Neural cell (in vitro differentiated cells): ENCODE measurements at regions not wholly inside any gene's neighbourhood (a gene's known extent, or its start where the extent isn't known, plus 50 kb on each side); places are given as distances from the start of the nearest gene placed in this dataset.

Source experiments
- H2AFZ ChIP-seq: fragments of 200-600, 300-800 bp; sonication (generic), shearing (Covaris generic); 2 replicates; pipeline ENCODE4 v1.6.0; 2014; ENCODE audit warnings: low read depth, mild to moderate bottlenecking, antibody characterized with exemption, low read length, moderate library complexity
- H3F3A ChIP-seq: fragments of 200-600 bp; shearing (Covaris generic); 2 replicates; pipeline ENCODE4 v1.6.1; 2016; ENCODE audit warnings: mild to moderate bottlenecking, moderate library complexity, mixed read lengths, antibody characterized with exemption, low read length; ENCODE audit not compliant: insufficient read depth, poor library complexity, severe bottlenecking
- H3K27ac ChIP-seq: fragments of 200-600, 300-800 bp; sonication (generic), shearing (Covaris generic); 2 replicates; pipeline ENCODE4 v1.5.1; 2014; ENCODE audit warnings: mild to moderate bottlenecking, low read length, moderate library complexity
- H3K27me3 ChIP-seq: fragments of 300-800, 200-600 bp; sonication (generic), shearing (Covaris generic); 2 replicates; pipeline ENCODE4 v1.6.0; 2014; ENCODE audit warnings: mild to moderate bottlenecking, low read depth, low read length, moderate library complexity; ENCODE audit not compliant: insufficient read depth
- H3K36me3 ChIP-seq: fragments of 300-800, 200-600 bp; sonication (generic), shearing (Covaris generic); 2 replicates; pipeline ENCODE4 v1.5.1; 2014; ENCODE audit warnings: mild to moderate bottlenecking, antibody characterized with exemption, low read length, moderate library complexity; ENCODE audit not compliant: insufficient read depth
- H3K4me2 ChIP-seq: fragments of 300-800, 200-600 bp; sonication (generic), shearing (Covaris generic); 2 replicates; pipeline ENCODE4 v1.6.0; 2014; ENCODE audit warnings: mild to moderate bottlenecking, low read length
- H3K4me3 ChIP-seq: fragments of 300-800, 200-600 bp; sonication (generic), shearing (Covaris generic); 2 replicates; pipeline ENCODE4 v1.5.1; 2014; ENCODE audit warnings: mild to moderate bottlenecking, low read length, moderate library complexity
- H3K79me2 ChIP-seq: fragments of 200-600 bp; shearing (Covaris generic); replicated peaks from 2 replicates; pipeline ENCODE4 v1.6.0; 2014; ENCODE audit warnings: mild to moderate bottlenecking, low read length, moderate library complexity; ENCODE audit not compliant: insufficient read depth
- H3K9ac ChIP-seq: fragments of 300-800, 200-600 bp; sonication (generic), shearing (Covaris generic); 2 replicates; pipeline ENCODE4 v1.6.1; 2016; ENCODE audit warnings: mild to moderate bottlenecking, low read length, mixed read lengths
- H3K9me2 ChIP-seq: fragments of 200-600 bp; shearing (Covaris generic); 2 replicates; pipeline ENCODE4 v1.6.1; 2016; ENCODE audit warnings: mild to moderate bottlenecking, low read length, mixed read lengths; ENCODE audit not compliant: insufficient read depth
- H3K9me3 ChIP-seq: fragments of 200-600, 300-800 bp; sonication (generic), shearing (Covaris generic); 2 replicates; pipeline ENCODE4 v1.6.1; 2016; ENCODE audit warnings: mild to moderate bottlenecking, mixed run types, low read length, moderate library complexity, mixed read lengths
- H4K20me1 ChIP-seq: fragments of 200-600 bp; shearing (Covaris generic); 2 replicates; pipeline ENCODE4 v1.6.1; 2016; ENCODE audit warnings: mild to moderate bottlenecking, mixed run types; ENCODE audit not compliant: insufficient read depth
- EP300 ChIP-seq: fragments of 450-650 bp; conservative IDR thresholded peaks from 2 replicates; pipeline ENCODE4 v1.6.1; 2014; ENCODE audit warnings: antibody characterized with exemption, mild to moderate bottlenecking, moderate library complexity; ENCODE audit not compliant: poor library complexity, severe bottlenecking
- EZH2 ChIP-seq: fragments of 200-600, 300-800 bp; shearing (Covaris generic), sonication (generic); IDR thresholded peaks from 2 replicates; pipeline ENCODE4 v1.6.1; 2014; ENCODE audit warnings: antibody characterized with exemption, low read length, borderline replicate concordance, mild to moderate bottlenecking; ENCODE audit not compliant: insufficient read depth, poor library complexity, severe bottlenecking
- MXI1 ChIP-seq: fragments of 450-650 bp; conservative IDR thresholded peaks from 2 replicates; pipeline ENCODE4 v1.6.1; 2014; ENCODE audit warnings: antibody characterized with exemption, mild to moderate bottlenecking; ENCODE audit not compliant: poor library complexity, severe bottlenecking
- POLR2AphosphoS5 ChIP-seq: IDR thresholded peaks from 2 replicates; pipeline ENCODE4 v1.6.1; 2012
- RAD21 ChIP-seq: fragments of 450-650 bp; conservative IDR thresholded peaks from 2 replicates; pipeline ENCODE4 v1.6.1; 2014; ENCODE audit warnings: antibody characterized with exemption, mild to moderate bottlenecking, moderate library complexity
- SMC3 ChIP-seq: fragments of 450-650 bp; conservative IDR thresholded peaks from 2 replicates; pipeline ENCODE4 v1.6.1; 2014; ENCODE audit warnings: antibody characterized with exemption, mild to moderate bottlenecking, moderate library complexity; ENCODE audit not compliant: poor library complexity
- TAF1 ChIP-seq: IDR thresholded peaks from 2 replicates; pipeline ENCODE4 v1.6.1; 2012; ENCODE audit warnings: low read depth
- TF ChIP-seq, protein P1 (sequence below): fragments of 450-650 bp; IDR thresholded peaks from 2 replicates; pipeline ENCODE4 v1.5.1; 2014; ENCODE audit warnings: antibody characterized with exemption, mild to moderate bottlenecking, moderate library complexity; ENCODE audit not compliant: poor library complexity, severe bottlenecking
- TF ChIP-seq, protein P2 (sequence below): IDR thresholded peaks from 2 replicates; pipeline ENCODE4 v1.6.1; 2012; ENCODE audit warnings: borderline replicate concordance

DNA sequence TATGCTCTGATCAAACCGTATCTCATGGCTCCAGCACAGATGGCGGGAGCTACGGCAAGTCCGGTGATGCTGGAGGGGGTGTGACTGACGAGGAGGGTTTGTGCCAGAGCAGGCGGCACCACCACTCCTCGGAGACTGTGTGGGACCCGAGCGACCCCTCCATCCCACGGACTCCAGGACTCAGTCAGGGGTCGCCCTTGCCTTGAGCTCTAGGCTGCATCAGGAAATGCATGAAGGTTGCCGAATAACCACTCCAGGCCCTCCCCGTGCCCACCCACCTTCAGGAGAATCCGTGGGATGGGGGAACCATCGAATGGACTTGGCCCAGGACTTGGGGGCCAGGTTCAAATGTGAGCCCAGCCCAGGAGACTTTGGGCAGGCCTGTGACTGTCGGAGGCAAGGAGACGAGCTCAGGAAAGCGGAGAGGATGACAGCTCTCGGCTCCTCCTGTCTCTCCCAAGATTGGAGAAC, 60.2 kb upstream of the ZNF469 start:
- no peaks in the 10 kb centered on the region for H4K20me1 ChIP-seq
- H3K27me3 ChIP-seq, result no peaks in the 10 kb centered on the region
- H3K9ac ChIP-seq, result no peak overlapping the region
- no peaks in the 10 kb centered on the region for H3F3A ChIP-seq
- H3K9me2 ChIP-seq, result no peaks in the 10 kb centered on the region
- TF ChIP-seq, protein P1, sequence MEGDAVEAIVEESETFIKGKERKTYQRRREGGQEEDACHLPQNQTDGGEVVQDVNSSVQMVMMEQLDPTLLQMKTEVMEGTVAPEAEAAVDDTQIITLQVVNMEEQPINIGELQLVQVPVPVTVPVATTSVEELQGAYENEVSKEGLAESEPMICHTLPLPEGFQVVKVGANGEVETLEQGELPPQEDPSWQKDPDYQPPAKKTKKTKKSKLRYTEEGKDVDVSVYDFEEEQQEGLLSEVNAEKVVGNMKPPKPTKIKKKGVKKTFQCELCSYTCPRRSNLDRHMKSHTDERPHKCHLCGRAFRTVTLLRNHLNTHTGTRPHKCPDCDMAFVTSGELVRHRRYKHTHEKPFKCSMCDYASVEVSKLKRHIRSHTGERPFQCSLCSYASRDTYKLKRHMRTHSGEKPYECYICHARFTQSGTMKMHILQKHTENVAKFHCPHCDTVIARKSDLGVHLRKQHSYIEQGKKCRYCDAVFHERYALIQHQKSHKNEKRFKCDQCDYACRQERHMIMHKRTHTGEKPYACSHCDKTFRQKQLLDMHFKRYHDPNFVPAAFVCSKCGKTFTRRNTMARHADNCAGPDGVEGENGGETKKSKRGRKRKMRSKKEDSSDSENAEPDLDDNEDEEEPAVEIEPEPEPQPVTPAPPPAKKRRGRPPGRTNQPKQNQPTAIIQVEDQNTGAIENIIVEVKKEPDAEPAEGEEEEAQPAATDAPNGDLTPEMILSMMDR, result no peak
- no peak for TF ChIP-seq SMC3
- no peak for TF ChIP-seq EZH2
- no peak for TF ChIP-seq TAF1
- TF ChIP-seq, protein P2, sequence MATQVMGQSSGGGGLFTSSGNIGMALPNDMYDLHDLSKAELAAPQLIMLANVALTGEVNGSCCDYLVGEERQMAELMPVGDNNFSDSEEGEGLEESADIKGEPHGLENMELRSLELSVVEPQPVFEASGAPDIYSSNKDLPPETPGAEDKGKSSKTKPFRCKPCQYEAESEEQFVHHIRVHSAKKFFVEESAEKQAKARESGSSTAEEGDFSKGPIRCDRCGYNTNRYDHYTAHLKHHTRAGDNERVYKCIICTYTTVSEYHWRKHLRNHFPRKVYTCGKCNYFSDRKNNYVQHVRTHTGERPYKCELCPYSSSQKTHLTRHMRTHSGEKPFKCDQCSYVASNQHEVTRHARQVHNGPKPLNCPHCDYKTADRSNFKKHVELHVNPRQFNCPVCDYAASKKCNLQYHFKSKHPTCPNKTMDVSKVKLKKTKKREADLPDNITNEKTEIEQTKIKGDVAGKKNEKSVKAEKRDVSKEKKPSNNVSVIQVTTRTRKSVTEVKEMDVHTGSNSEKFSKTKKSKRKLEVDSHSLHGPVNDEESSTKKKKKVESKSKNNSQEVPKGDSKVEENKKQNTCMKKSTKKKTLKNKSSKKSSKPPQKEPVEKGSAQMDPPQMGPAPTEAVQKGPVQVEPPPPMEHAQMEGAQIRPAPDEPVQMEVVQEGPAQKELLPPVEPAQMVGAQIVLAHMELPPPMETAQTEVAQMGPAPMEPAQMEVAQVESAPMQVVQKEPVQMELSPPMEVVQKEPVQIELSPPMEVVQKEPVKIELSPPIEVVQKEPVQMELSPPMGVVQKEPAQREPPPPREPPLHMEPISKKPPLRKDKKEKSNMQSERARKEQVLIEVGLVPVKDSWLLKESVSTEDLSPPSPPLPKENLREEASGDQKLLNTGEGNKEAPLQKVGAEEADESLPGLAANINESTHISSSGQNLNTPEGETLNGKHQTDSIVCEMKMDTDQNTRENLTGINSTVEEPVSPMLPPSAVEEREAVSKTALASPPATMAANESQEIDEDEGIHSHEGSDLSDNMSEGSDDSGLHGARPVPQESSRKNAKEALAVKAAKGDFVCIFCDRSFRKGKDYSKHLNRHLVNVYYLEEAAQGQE, result no peak
- no peak for TF ChIP-seq POLR2AphosphoS5
- no peak for TF ChIP-seq RAD21
- no peak for TF ChIP-seq MXI1
- no peak for TF ChIP-seq EP300
- H3K9me3 ChIP-seq, result no peaks in the 10 kb centered on the region
- H3K79me2 ChIP-seq, result no peaks in the 10 kb centered on the region
- no peak overlapping the region for H3K27ac ChIP-seq
- no peak overlapping the region for H3K4me2 ChIP-seq
- no peak overlapping the region for H3K4me3 ChIP-seq
- no peaks in the 10 kb centered on the region for H3K36me3 ChIP-seq
- no peak overlapping the region for H2AFZ ChIP-seq

DNA sequence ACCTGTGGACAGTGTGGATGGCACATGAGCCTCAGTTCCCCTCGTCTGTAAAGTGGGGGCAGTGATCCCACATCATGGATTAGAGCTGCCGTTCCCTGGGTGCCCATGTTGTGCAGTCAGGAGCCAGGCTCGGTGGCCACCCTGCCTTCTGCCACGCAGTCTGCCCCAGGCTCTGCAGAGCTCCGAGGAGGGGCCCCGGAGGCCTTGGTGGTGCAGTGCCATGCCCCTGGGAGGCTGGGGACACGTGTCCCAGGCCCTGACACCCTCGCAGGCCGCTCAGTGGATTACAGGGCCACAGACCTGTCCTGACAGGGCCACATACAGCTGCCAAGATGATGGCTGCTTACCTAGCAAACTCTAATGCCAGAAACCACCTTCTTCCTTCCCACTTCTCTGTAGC, 59.7 kb upstream of the ZNF469 start:
- H3K4me3 ChIP-seq, result no peak overlapping the region
- H3K79me2 ChIP-seq, result no peaks in the 10 kb centered on the region
- H3K36me3 ChIP-seq, result no peaks in the 10 kb centered on the region
- no peaks in the 10 kb centered on the region for H4K20me1 ChIP-seq
- no peaks in the 10 kb centered on the region for H3K9me3 ChIP-seq
- no peak overlapping the region for H3K27ac ChIP-seq
- H3K4me2 ChIP-seq, result no peak overlapping the region
- no peak for TF ChIP-seq EZH2
- no peak for TF ChIP-seq POLR2AphosphoS5
- TF ChIP-seq, protein P2, result no peak
- no peak for TF ChIP-seq MXI1
- no peak for TF ChIP-seq EP300
- TF ChIP-seq TAF1, result no peak
- no peak for TF ChIP-seq RAD21
- no peak for TF ChIP-seq SMC3
- TF ChIP-seq, protein P1, result no peak
- H3K27me3 ChIP-seq, result no peaks in the 10 kb centered on the region
- no peak overlapping the region for H2AFZ ChIP-seq
- no peaks in the 10 kb centered on the region for H3K9me2 ChIP-seq
- no peak overlapping the region for H3K9ac ChIP-seq
- H3F3A ChIP-seq, result no peaks in the 10 kb centered on the region
